HG02759 (cell line): ENCODE measurements at regions not wholly inside any gene's neighbourhood (a gene's known extent, or its start where the extent isn't known, plus 50 kb on each side); places are given as distances from the start of the nearest gene placed in this dataset.
"Not testable (repeated sequence)": the region's sequence is repeated elsewhere in the genome, so short reads cannot be mapped to it uniquely, and the experiment has no call there.

Source experiments
- ATAC-seq: cut with Tn5 transposase; IDR thresholded peaks from one replicate; pipeline ENCODE4 v1.9.1; 2021; ENCODE audit warnings: mild to moderate bottlenecking, moderate library complexity; ENCODE audit not compliant: unreplicated experiment

DNA sequence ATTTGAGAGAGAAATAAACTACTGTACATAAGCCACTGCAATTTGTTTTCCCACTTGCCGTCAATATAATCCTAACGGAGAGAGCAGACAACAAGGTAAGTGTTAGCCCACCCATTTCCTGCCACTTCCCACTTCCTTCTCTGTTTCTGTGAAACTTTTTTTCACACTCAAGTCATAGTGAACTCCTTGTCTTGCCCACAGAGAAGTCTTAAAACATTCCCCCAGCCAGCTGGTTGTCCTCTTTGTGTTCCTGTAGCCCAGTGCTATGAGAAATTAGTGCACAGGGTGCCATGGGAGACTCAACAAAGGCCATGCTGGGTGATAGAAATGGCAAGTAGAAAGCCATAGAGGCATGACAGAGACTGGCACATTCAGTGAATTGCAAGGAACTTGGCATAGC, 208.6 kb downstream of the BLID start:
- ATAC-seq, result no peak

DNA sequence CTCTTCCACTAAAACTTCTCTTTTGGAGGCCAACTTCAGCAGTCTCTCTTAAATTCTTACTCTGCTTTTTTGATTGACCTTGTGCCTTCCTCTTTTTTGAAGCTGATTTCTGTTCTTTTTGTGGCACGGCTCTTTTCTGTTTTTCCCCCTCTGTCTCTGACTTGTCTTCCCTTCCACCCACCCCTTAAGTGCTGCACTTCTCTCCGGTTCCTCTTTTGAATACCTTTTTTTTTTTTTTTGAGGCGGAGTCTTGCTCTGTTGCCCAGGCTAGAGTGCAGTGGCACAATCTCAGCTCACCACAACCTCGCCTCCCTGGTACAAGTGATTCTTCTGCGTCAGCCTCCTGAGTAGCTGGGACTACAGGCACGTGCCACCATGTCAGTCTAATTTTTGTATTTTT, 211.9 kb downstream of the BLID start:
- no peak for ATAC-seq

DNA sequence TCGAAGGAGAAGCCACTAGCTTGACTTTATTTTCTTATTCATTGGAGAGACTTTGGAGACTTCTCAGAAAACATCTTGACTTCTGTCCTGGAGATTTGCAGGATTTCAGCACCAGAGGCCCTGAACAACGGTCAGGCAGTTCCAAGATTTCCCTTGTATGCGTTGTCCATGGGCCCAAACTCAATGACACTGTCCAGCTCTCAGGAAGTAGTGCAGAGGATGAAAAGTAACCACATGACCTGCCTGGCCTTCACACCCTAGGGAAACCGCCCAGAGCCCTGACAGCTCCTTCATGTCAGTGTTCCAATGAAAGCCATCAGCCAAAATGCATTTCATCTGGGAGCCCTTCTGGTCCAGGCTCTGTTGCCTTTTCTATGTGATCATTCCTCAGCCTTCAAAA, 214.1 kb downstream of the BLID start:
- ATAC-seq, result no peak

DNA sequence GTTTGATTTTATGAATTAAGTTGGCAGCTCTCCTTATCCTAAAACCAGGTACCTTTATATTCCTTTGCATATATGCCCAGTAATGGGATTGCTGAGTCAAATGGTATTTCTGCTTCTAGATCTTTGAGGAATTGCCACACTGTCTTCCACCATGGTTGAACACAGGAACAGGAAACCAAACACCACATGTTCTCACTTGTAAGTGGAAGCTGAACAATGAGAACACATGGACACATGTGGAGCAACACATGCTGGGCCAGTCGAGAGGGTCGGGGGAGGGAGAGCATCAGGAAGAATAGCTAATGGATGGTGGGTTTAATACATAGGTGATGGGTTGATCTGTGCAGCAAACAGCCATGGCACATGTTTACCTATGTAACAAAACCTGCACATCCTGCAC, 214.6 kb downstream of the BLID start:
- not testable (repeated sequence) for ATAC-seq

DNA sequence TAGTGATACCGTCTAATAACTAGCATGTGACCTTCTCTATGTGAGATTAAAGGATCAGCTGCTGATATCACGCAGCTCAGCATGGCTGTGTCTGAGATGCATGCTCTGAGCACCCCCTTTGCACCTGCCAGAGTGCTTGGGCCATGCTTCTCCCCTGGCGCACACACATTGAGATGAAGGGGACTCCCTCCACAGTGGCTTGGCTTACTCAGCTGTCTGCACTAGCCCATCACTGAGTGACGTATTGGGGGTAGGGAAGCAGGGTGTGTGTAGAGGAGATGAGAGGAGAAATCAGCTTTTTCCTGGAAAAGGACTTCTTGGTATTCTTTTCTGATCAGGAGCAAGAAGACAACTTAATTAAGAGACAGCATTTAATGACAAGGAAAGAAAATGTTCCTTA, 216.5 kb downstream of the BLID start:
- ATAC-seq, result no peak

DNA sequence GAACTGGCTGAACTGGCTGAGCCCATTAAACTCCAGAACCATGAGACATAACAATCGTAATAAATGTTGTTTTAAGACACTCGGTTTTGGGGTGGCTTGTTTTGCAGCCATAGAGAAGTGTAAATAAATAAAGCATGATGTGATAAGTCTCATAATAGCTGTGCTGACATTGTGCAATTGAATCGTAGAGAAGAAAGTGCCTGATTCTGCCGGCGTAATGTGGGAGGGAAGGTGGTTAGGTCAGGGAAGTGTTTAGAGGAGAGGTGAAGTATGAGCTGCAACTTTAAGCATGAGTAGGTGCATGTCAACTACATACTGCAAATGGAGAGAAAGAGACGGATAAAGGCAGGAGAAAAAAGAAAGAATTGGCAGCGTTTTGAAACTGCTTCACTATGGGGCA, 217.1 kb downstream of the BLID start:
- no peak for ATAC-seq

DNA sequence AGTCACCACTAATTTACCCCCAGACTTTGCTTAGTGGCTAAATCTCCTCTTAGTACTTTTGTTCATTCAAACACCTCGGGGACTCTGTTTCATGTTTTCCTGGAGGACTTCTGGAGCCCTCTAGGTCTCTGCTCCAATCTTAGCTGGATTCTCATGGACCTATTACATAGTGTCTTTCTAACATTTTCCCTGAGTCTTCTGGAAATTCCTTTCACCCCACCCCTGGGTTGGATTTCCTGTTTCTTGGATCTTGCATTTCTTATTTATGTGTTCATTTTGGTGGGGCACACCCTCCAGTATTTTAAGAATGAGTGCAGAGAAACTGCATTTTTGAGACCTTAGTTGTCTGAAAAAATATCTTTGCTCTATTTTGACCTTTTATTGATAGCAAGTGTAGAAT, 220.1 kb downstream of the BLID start:
- ATAC-seq, result no peak

DNA sequence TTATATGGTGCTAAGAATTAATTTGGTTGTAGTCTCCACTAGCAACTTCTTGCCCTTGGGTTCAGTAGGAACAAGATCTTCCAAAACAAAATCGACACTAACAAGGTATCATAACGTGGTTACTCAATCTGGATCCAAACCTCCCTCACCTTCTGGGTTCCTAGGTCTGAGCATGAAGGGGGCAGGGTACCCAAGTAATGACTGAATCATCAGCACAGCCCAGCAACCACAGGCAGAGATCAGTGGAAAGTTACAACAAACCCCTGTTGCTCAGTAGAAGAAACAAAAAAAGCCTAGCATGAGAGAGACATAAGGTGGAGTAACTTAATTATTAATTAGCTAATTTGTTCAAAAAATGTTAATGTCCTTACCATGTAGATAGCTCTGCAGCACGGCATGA, 221.4 kb downstream of the BLID start:
- no peak for ATAC-seq

DNA sequence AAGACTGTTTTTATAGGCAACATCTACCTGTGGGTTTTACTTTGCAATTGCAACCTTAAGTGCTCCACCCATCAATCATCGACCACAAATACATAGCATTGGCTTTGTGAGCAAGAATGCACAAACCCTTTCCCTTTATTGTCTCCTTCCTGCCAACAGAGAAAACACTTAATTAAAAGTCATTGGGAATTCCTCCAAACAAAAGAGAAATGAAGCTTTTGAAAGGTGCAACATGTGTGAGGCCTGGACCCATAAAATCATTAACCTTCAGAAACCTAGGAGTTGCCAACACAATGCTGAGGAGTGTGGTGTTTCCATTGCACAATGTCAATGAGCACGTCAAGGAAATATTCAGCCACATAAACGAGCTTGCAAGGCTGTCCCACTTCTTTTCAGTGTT, 223.2 kb downstream of the BLID start:
- ATAC-seq, result no peak

DNA sequence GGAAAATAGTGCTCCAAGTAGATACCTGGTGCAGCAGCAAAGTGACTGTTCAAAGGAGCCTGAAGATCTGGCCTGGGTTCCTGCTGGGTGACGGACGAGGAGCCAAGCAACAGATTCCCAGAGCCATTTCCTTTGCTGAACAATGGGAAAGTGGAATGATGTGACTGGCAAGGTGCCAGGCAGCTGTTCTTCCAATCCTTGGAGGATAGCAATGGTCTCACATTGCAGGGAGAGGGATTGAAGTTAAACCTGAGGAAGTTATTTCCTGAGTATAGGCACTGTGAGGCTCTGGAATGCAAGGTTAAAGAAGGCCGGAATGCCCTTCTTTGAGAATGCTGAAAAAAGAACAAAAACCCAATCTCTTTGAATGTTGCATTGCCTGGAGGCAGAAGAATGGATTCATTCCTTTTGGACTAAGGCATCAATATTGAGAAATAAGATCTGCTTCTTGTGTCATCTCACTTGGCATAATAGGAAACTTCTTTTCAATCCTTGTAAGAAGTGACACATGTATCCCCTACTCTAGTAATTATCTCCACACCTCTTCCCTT, 223.8 kb downstream of the BLID start:
- no peak for ATAC-seq

DNA sequence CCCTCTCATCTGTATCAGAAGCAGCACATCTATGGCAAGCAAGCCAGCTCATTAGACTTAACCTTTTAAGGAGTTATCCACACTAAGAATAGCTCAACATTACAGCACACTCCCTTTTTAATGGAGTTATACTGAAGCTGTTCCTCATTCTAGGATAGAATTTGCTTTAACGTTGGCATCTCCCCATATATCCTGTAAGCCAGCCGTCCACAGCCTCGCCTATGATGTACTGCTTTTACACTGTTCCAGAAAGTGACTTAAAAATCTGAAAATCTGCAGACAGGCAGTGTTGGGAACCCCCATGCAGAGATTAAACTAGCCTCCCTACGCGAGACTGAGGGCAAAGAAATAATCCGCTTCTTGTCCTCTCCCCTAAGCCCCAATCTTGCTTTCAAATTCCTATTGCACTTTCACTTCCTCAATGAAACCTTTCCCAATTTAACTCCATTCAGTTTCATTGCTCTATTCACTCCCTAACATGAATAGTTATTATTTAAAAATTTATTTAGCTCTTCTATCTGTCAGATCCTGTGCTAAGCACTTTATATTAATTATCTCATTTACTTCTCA, 225.0 kb downstream of the BLID start:
- no peak for ATAC-seq

DNA sequence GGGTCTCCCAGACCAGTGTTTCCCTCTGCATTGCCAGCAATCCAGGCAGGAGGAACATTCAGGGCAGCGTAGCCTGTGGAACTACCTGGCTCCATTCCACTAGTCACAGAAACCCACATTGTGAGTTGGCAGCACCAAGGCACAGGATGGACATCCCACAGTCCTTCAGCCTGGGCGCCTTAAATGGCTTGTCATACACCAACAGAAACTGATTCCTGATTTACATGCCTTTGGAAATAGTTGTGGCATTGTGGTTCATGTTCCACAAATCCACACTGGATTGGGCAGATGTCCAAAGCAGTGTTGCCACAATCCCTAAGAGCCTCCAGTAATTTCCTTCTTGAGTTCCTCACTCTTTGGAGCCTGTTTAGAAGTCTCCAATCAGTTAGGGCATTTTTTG, 225.6 kb downstream of the BLID start:
- no peak for ATAC-seq

DNA sequence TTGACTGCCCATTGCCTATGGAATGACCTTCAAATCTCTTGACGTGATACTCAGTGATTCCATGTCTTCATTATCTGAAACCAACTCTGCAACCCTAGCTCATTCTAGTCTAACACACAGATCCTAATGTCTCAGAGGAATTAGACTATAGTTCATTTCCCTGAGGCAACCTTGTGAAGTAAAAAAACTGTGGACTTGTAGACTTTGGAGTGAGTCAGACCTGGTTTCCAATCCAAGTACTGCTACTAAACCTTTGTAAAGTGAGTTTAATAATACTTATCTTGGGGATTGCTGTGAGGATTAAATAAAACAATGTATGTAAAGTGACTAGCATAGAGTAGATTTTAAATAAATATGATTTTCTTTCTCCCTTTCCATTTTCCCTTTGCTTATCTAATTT, 226.1 kb downstream of the BLID start:
- ATAC-seq, result no peak

DNA sequence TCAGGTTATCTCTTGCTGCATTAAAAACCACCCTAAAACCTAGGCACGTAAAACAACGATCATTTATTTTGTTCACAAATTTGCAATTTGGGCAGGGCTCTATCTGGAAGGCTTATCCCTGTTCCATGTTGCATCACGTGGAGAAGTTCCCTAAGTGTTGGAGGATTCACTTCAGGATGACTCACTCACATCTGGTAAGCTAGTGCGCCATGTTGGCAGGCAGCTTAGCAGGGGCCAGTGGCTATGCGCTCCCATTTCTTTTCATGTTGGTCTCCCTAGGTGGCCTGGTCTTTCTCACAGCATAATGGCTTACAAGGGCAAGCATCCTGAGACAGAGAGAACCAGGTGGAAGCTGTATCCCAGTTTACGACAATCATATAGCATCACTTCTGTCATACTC, 226.8 kb downstream of the BLID start:
- ATAC-seq, result no peak

DNA sequence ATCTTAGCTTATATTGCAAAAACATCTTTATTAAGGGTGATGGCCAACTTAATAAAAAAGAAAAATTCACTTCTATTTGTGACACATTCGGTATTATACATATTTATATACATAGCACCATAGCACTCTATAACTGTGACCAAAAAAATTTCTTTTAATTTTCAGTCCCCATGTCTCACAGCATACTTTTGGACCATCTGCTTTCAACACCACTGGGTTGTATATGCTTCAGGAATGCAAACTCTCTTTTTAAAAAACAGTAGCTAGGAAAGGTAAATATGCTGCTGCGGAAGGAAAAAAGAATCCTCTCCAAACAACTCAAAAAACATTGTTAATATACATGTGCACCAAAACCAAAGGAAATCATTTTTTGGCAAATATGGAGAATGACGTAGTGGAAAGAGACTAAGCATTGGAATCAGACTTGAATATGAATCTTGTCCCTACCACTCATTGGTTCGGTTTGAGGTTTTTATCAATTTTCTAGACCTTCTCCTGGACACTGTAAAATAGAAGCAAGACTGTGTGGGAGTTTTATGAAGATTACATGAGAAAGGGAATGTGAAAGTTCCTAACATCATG, 227.9 kb downstream of the BLID start:
- no peak for ATAC-seq

DNA sequence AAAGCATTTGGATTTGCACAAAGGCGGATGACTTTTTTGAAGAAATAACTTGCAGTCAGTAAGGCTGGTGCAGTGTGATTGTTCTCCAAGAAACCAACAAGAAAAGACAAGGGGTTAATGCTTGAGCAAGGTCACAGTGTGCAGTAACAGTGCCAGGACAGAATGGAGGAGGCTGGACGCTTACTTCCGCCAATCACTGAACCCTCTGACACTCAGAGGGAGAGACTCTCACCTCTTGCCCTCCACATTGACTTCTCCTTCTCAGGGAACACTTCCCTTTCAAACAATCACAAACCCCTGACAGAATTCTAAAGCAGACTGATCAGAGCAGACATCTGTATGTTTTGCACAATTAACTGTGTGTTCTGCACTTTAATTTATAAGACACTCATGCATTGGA, 228.4 kb downstream of the BLID start:
- no peak for ATAC-seq

DNA sequence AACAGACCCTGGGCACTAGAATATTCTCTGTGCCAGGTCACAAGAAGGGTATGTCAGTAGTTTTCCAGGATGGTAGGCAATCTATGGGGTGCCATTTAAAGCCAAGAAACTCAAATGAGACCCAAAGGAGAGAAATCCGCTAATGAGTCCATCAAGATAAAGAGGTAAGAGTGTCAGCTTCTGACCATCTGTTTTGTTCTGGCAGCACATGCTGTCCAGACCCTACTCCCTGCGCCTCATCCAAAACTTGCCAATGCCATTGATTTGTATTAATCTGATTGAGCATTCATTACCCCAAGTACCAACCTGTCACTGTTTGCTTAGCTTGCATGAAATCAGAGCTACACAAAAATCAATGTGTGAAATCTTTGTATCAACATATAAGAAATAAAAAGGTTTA, 229.0 kb downstream of the BLID start:
- no peak for ATAC-seq

DNA sequence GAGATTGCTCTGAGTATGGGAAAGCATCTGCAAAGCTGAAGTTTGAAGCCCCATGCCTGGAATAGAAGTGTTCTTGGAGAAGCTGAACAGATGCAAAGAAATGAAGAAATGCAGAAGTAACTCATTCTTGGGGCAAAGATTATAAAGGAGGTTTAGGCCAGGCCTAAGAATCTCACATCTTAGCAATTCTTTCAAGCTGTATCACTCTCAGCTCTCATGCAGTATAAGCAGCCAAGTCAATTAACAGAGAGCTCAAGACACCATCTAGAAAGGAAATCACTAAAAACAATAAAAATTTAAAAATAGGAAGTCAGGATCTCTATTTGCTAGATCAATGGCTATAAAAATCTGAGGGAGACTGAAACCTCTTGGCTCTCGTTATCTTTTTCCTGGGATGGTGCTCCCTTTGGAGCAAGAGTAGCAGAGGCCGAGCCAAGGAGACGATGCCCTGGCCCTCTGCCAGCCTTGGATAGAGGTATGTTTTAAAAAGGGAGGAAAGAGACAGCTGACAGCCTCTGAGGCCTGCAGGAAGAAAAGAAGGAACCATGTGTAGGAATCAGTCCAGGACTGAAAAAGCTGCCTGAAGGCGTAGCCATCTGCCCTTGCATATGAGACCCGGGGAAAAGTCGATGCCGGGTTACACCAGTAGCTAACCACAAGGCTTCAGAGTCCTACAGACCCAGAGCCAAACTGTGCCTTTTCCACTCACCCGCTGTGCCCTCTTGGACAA, 229.8 kb downstream of the BLID start:
- ATAC-seq, result no peak

DNA sequence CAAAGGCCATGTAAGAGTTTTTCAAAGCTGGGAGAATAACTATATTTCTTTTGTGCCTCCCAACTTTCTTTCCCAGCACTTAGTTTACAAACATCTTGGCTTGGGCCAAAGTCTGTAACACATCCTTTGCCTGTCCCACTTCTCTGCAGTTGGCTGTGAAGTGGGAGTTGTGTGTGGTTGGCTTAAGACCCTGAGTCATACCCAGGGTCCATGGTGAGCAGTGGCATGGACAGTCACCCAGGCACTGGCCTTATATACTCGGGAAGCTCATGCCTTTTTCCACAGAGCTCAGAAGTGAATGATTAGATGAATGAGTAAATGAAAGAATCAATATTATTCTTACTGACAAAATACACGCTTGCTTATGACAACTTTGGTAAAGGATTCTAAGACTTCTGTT, 231.4 kb downstream of the BLID start:
- no peak for ATAC-seq

DNA sequence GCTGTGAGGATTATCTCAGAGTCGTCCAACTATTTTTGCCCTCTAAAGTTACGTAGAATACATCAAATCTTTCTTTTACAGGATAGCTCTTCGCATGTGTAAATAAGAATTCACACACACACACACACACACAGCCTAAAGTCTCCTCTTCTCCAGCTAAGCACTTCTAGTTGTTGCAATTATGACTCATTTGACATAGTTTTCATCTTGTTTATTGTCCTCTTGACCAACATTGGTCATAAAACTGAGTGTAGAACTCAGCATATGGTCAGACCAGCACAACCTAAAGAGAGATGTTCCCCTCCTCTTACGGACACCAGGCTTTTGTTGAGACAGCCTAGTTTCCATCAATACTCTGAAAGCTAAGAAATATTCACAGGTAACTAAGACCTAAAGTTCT, 234.2 kb downstream of the BLID start:
- ATAC-seq, result no peak

DNA sequence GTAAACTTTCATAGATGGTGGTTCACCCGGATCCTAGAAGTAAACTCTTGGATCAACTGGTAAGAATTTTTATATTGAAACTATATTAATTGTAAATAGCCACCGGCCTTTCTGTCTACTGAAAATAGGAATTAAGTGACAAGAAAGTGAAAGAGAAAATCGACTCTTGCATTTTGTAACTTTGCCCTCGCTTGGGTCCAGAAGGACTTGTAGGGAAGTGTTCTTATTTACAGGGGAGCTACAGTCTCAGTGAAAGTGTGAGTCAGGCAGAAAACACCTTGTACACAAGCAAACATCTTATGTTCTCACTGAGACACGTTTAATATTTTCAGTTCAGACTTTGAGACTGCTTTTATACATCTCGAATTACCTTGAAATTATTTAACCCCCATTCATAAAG, 238.9 kb downstream of the BLID start:
- ATAC-seq, result no peak

DNA sequence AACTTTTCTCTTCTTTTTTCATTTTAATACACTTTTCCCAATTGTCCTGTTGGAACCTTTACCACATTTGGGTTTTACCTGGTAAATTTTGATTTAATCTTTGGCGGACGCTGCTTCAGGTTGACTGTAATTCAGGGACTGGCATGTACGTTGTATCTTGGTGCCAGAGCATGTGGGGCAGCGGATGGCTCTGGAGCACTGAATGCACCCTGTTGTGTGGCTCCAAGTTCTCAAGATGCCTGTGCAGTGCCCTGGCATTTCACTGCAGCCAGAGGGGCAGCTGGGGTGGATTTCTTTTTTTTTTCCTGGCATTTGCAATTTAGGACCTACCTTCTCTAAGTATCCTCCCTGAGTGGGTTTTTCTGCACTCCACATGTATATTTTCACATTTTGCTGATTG, 242.2 kb downstream of the BLID start:
- no peak for ATAC-seq
